ENCODE measurements at regions not wholly inside any gene's neighbourhood (a gene's known extent, or its start where the extent isn't known, plus 50 kb on each side); places are given as distances from the start of the nearest gene placed in this dataset.

DNA sequence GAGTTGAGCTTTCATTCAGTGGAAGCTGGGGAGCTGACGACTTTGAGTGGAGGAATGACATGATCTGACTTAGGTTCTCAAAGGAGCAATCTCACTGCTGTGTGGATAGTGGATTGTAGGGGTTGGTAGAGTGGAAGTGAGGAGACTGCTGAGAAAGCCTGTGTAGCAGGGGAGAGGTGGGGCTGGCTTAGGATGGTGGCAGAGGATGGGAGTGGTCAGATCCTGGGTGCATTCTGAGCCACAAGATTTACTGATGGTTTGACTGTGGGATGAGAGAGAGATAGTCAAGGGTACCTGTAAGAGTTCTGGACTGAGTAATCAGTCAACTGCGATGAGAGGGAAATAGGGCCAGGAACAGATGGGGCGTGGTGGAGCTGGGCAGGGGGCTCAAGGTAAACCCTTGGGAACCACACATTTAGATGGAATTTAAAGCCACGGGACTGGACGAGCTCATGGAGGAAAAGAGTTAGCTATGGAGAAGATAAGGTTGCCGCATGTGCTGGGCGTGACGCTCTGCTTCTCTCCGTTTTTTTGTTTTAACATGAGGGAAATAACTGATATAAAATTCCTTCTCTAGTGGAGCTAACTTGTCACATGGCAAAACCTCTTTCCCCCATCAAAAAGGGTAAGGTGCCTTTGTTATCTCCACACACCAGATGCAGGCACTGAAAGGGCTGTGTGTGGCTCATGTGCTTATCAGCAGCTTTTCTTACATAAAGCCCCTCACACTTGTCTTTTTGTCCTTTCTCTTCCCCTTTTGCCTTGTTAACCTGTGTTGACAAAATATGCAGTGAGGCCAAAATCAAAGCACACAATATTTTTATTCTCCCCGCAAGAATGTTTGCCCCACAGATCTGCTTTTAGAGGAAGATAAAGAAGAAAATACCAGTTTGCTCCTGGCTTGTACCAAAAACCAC, 379.8 kb downstream of the TSN start:
- no peak for DNase-seq

DNA sequence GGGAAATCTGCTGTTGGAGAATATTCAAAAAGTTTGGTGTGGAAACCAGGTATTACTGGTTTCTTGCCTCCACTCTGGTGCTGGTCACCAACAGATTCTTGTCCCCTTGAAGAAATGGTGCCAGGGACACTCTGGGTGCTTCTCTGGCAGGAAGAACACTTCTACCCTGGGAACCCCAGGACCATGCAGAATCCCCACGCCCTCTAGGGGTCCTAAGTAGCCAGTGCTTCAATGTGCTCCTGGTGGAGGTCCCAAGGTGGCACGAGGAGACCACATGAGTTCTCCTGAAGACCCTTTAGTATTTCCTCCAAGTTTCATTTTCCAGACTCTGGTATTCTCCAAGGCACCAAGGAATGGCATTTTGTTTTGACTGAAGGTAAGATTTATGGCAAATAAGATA, 380.6 kb downstream of the TSN start:
- no peak for DNase-seq

GRCh38 chr2:122138561-122138960, 383.1 kb downstream of the TSN start:
- DNase-seq = no peak

GRCh38 chr2:122139739-122140420, 384.4 kb downstream of the TSN start:
- no peak for DNase-seq

- DNase-seq = no peak
Observed at GRCh38 chr2:122144884-122145283, 389.4 kb downstream of the TSN start.

DNA sequence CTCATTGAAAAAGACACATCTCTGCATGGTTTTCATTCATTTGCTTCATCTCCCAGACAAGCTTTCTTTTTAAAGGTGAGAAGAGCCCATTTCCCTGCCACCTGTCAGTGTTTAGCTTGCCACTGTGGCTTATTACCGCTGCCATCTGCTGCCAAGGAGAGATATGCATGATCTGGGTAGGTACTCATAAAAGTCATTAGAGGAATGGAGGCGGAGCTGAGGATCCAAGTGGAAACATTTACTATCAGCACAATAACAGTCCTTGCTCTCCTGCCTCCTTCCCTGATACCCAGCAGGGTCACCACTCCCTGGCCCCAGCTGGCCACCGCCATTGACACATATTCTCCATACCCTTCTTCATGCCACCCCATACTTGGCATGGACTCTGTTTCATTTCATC, 390.4 kb downstream of the TSN start:
- DNase-seq = no peak

- no peak for DNase-seq
Observed at GRCh38 chr2:122148128-122148767, 392.8 kb downstream of the TSN start.

DNA sequence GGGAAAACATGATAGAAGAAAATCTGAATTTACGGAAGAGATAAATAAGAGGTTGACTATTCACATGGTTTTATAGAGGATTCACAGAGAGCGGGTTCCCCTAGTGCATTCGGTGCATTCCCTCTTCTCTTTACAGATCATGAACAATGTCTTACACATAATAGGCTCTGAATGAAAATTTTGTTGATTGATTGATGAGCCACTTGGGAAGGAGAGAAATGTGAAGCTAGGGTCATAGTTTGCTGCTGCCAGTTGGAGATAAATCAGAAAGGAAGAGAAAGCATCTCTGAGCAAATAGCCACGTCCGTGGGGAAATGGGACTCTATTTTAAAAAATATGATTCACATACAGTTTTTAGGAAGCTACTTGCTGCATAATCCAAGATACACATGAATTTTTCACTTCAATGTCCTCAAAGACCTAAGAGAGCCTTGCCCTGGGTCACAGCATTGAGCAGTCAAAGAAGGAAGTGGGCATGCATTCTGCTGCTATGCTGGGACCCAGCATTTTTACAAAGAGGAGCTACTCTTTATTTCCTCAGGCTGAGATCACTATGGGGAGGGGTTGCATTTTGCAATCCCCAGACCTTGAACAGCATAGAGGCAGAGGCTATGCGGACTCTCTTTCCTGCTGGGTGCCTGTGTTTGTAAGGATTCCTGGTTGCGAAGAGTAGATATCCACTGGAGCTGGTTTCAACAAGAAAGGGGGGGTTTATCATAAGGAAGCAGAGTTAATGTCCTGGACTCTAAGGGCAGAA, 395.3 kb downstream of the TSN start:
- no peak for DNase-seq

- no peak for DNase-seq
Observed at GRCh38 chr2:122152571-122152970, 397.1 kb downstream of the TSN start.

DNA sequence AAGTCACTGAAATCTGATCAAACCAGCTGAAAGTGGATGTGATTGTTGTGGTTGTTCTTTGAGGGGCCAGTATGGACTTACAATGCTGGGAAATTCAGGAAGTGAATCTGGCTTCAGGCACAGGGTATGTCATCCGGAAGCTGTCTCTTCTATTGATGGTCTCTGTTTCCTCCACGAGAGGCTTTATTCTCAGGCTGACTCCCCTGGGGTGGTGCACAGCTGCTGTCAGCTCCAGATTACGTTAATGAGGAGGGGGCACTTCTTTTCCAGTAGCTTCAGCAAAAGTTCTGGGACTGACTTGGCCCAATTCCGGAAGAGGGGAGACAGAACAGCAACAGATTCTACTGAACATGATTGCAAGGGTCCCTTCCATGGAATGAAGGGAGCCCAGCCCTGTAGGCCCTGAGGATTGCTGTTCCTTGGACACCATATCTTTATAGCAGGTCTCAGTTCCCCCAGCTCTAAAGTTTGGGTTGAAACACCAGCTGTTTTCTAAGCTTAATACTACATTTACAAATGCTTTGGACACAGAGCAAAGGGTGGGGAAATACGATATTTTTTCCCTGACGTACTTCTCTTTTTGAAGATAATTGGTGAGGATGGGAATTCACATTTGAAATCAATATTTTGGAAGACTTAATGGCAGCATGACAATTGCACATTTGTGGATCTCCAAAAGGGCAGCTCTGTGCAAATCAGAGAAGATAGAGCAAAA, 400.9 kb downstream of the TSN start:
- DNase-seq = no peak

DNA sequence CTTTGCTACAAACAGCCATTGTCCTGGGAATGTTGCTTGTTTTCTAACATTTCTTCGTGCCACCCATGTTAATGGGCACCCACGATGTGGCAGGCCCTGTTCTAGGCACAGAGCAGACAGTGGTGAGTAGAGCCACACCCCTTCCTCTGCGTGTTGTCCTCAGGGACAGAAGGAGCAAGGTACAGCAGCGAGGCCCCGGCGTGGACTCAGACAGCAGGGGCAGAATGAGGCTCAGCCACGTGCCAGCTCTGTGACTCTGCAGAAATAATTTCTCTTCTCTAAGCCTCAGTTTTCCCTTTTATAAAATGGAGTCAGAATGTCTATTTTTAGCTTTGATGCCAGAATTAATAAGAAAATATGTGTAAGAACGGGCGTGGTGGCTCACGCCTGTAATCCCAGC, 401.7 kb downstream of the TSN start:
- DNase-seq = no peak

- no peak for DNase-seq
Observed at GRCh38 chr2:122163617-122164016, 408.2 kb downstream of the TSN start.

- no peak for DNase-seq
Observed at GRCh38 chr2:122164964-122165363, 409.5 kb downstream of the TSN start.

GRCh38 chr2:122166820-122167219, 411.4 kb downstream of the TSN start:
- no peak for DNase-seq

DNA sequence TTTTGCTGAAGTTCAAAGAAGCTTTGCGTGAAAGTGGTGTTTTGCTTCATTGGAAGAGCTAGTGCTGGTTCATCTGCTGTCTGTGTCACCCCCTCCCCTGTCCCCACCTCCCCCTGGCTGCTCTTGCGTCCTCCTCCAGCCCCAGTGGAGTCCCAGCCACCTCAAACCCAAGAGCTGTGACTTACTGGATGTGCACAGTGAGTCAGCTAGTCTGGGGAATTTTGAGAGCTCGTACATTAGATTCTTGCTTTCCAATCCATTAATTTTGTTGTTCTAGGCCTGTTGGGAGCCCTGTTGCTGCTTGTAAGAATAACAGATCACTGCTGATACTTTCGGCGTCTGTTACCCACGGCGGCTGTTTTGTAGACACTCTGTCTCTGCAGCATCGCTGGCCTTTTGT, 412.1 kb downstream of the TSN start:
- DNase-seq = no peak

- no peak for DNase-seq
Observed at GRCh38 chr2:122168799-122169198, 413.3 kb downstream of the TSN start.

DNA sequence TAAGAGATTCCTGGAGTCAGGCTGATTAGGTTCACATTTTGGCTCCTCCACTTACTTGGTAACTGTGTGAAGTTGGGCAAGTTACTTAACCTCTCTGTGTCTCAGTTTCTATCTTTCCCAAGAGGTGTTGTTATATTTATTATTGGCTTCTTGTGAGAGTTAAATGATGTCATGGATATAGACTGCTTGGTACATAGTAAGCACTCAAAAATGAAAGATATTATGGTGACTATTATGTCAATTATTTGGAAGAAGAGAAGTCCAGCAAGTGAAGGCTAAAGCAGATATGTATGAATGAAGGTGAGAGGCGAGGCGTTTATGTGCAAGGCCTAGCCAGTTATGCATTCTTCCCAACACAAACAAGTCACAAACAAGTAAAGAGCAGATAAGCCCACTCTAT, 417.4 kb downstream of the TSN start:
- no peak for DNase-seq

- no peak for DNase-seq
Observed at GRCh38 chr2:122174061-122174460, 418.6 kb downstream of the TSN start.

- DNase-seq = no peak
Observed at GRCh38 chr2:122179492-122180165, 424.2 kb downstream of the TSN start.

DNA sequence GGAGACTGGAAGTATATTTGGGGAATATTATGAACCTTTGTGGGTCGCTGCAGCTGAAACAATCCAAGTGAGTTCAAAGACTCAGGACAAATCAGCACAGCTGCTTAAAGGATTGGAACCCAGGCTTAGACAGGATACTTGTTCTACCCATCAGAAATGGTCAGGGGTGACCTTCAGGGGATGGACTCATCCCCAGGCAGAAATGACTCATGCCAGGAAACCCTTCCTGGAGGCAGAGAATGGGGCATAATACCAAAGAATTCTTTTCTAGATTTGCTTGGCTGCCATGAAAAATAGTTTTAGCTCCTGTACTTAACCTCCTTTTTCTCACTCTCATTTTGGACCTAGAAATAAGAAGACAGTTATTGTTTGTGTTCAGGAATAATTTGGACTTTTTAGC, 425.5 kb downstream of the TSN start:
- DNase-seq = no peak

GRCh38 chr2:122182616-122183355, 427.3 kb downstream of the TSN start:
- no peak for DNase-seq

Measured in stimulated activated CD4-positive, alpha-beta T cell treated with anti-CD3 and anti-CD28 coated beads, Interleukin-4, amount 100 ng/mL, for 4 hours (primary cell).